ENCODE measurements at regions not wholly inside any gene's neighbourhood (a gene's known extent, or its start where the extent isn't known, plus 50 kb on each side); places are given as distances from the start of the nearest gene placed in this dataset.
"Not testable (repeated sequence)": the region's sequence is repeated elsewhere in the genome, so short reads cannot be mapped to it uniquely, and the experiment has no call there.

DNA sequence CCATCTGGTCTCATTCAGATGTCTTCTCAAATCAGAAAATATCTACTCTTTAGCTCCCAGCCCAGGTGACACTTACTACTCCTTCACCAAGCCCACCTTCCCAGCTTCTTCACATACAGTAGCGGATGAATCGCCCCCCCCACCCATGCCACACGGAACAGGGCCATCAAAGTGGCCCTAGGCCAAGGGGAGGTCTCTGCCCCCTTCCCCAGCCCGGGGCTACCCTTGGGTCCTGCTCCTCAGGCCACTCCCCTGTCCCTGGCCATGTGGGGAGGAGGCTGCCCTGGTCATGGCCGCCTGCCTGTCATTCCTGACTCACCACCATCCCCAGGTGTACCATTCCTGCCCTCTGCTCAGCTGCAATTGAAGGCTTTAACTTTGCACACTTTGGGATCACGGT lies 142.8 kb downstream of the NECTIN1 start:
- intact Hi-C loops (cut with micrococcal nuclease): no loop called here

DNA sequence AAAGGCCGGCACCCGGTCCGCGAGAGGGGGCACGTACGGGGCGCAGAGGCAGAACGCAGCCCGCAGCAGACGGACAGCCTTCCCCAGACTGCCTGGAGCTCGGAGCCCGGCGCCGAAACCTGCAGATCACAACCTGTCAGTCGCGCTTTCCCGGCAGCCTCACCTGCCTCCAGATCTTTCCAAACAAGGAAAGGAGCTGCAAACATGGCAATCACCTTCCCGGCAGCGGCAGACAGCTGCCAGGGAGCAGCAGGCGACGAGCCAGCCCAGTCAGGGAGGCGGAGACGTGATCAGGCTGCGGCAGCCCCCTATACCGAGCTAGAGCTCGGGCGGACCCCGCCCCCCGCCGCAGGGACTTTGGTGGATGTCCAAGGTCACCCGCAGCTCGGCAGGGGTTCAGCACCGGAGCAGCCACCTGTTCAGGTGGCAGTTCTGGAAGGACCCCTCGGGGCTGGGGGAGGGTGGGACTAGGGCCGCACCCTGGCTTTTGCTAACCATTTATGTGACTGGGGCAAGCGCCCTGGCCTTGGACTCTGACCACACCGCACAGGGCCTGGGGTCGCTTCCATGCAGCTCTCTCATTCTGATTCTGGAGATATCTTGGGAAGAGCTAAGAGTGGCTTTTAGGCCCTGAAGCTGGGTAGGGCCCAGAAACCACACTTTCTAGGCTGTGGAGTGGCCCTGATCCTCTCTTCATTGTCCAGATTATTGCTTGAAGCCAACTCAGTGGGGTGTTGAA lies 143.8 kb downstream of the NECTIN1 start:
- intact Hi-C loops (cut with micrococcal nuclease): no loop called here

DNA sequence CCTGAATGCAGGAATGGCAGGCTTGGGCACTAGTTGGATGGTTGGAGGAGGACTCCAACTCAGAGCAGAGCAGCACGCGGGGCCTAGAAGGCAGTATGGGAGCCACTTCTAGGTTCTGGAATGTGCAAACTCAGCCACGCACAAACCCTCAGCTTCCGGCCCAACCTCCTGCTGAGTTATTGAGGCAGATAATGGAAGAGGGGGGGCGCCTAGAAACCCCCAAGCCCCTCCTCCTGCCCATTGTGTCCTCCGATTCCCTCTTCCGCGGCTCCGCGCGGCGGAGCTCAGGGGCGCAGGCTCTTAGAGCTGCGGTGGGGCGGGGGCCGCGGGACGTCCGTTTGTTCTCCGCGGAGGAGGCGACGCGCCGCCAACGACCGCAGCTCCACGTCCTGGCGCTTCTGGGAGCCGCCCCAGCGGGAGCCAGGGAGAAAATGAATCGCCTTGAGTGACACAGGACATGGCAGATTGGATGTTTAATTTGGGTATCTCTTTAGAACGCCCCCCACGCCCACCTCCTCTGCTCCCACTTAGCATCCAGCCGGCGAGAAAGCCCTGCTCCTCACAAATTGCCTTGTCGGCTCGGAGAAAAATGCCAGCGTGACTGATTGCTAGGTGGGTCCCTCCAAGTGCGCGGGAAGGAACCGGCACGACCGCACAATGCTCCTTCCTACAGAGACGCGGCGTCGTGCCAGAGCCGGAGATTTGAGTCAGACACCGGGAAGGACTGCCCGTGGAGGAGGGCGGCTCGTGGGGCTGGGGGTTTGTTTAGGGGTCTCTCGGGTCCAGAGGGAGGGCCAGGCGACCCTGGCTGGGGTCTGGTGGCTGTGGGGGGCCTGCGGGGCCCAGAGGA lies 144.6 kb downstream of the NECTIN1 start:
- intact Hi-C loops (cut with micrococcal nuclease): no loop called here

DNA sequence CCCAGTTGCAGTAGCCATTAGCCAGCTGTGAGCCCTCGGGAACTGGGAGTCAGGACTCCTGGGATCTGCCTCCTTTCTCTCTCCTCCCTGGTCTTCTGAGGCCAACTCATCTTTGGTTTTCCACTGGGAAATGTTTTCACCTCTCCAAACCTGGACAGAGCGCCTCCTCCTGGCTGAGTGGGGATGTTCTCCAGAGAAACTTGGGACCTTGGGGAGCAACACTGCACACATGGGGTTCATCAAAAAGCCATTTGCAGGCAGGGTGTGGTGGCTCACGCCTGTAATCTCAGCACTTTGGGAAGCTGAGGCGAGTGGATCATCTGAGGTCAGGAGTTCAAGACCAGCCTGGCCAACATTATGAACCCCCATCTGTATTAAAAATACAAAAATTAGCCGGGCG lies 145.4 kb downstream of the NECTIN1 start:
- intact Hi-C loops (cut with micrococcal nuclease): no loop called here

DNA sequence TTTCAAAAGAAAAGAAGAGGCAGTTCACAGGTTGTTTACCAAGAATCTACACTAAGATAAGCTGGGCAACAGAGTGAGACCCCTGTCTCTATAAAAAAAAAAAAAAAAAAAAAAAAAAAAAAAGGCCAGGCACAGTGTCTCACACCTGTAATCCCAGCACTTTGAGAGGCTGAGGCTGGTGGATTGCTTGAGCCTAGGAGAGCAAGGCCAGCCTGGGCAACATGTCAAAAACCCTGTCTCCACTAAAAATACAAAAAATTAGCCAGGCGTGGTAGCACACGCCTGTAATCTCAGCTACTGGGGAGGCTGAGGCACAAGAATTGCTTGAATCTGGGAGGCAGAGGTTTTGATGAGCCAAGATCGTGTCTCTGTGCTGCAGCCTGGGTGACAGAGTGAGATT lies 147.6 kb downstream of the NECTIN1 start:
- intact Hi-C loops (cut with micrococcal nuclease): not testable (repeated sequence)

DNA sequence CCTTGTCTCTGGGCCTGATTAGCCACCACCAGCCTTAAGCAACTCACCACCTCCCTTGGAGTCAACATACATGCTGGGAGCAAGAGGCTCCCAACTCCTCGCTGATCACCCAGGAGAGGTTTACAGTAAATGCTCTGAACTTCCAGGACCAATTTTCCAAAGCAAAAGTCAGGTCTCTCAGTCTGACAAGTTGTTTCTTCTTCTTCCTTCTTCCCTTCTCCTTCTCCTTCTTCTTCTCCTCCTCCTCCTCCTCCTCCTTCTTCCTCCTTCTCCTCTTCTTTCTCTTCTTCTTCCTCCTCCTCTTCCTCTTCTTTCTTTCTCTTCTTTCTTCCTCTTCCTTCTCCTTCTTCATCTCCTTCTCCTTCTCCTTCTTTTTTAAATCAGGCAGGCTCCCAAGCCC lies 148.2 kb downstream of the NECTIN1 start:
- intact Hi-C loops (cut with micrococcal nuclease): no loop called here

DNA sequence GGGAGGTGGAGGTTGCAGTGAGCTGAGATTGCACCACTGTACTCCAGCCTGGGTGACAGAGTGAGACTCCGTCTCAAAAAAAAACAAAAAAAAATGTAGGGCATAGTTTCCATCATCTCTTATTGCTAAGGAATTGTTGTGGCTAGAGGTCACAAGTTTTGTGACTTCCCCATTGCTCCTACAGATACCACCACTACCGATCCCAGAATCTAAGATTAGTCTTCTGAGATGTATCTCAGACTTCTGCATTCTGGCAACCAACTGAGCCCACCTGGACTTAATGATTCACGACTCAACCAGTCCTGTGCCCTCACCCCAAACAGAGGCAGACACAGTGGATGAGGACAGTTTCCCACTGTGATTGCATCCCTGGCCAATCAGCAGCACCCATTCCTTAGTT lies 148.9 kb downstream of the NECTIN1 start:
- intact Hi-C loops (cut with micrococcal nuclease): no loop called here

DNA sequence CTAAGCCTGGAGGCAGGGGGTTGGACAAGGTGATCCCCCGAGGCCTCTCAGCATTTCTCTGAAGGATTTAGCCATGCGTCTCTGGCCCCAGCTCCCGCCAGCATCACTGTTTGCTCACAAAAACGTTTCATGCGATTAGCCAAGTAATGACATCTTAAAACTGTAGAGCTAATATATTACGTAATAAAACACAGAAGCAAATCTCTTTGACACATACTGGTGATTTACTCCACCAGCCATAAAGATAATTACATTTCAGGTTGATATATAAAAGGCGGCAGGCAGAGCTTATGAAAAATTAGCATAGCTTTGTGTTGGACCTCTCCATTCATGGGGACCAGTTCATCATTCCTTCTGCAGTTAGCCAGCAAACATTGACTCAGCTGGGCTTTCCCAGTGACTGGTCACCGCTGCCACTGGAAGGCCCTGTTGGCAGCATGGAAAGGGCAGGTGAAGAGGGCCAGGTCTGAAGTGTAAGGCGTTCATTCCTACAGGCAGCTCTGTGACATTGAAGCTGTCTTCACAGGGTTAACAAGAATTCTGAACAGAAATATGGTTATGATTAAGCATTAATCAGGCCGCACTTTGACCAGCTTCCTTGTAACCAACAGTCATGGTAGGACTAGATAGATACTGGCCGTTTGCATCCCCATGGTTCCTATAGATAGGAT lies 150.3 kb downstream of the NECTIN1 start:
- intact Hi-C loops (cut with micrococcal nuclease): no loop called here

DNA sequence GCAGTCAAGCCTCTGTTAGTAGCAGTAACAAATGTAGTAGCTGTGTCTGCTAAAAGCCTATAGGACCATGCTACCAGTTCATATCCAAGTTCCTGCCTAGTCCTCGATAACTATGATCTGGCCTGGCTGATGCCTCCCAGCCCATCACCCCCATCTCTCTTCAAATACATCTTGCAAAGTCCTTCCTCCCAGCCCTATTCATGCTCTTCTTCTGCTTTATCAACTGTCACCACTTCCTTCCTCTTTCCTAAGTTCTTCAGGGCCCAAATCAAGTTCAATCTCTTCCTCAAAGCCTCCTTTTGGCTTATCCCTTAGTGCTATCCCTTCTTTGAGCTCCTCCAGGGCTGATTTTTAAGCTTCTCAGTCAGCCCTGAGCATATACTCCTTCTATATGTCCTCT lies 150.9 kb upstream of the THY1 start:
- intact Hi-C loops (cut with micrococcal nuclease): no loop called here

DNA sequence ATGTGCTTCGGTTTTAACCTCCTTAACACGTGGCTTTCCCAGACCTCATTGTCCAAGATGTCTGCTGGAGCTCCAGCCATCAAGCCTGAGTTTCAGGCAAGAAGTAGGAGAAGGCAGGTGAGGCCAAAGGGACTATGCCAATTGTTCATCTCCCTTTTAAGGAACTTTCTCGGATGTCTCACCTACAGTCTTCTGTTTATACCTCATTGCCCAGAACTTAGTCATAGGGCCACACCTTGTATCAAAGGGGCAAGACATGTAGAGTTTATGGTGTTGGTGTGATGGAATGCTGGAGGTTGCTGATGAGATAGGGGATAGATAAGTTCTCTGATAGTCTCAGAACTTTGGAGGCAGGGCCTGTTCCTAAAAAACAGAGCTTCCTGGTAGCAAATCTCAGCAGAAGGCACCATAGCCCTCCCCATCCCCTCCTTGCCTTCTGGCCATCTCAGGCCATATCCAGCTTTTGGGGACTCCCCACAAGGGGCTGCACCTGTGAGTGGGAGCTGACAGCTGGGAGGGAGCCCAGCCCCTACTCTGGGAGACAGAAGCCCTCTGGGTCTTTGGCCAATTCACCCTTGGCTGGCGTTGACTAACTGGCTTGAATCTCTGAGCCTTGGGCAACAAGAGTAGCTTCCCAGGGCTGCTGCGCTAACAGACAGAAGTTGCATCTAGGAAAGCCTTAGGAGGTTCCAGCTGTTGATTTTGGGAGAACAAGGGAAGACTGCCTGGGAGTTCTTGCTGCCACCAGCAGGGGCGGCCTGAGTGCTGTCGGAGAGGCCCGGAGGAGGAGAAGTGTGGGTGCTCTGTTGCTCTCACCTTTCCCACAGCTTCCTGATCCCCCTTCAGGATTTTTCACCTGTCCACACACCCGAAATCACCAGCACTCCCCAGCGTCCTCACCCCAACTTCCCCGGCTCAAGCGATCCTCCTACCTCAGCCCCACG lies 149.8 kb upstream of the THY1 start:
- intact Hi-C loops (cut with micrococcal nuclease): no loop called here

DNA sequence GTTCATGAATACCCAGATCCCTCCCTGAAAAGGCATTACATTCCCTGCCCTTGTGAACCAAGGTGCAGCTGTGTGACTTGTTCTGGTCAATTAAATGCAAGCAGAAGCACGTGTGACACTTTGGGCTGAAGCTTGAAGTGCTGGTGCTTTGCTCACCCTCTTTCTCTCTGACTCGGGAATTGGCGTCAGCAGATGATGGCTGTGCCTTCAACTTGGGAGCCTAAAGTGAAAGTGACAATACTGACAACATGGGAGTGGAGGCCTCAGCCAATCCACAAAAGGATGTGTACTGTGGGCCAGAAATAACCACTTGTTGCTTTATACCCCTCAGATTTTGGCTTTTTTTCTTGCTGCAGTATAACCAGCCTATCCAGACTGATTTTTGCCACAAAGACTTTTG lies 148.3 kb upstream of the THY1 start:
- intact Hi-C loops (cut with micrococcal nuclease): no loop called here

DNA sequence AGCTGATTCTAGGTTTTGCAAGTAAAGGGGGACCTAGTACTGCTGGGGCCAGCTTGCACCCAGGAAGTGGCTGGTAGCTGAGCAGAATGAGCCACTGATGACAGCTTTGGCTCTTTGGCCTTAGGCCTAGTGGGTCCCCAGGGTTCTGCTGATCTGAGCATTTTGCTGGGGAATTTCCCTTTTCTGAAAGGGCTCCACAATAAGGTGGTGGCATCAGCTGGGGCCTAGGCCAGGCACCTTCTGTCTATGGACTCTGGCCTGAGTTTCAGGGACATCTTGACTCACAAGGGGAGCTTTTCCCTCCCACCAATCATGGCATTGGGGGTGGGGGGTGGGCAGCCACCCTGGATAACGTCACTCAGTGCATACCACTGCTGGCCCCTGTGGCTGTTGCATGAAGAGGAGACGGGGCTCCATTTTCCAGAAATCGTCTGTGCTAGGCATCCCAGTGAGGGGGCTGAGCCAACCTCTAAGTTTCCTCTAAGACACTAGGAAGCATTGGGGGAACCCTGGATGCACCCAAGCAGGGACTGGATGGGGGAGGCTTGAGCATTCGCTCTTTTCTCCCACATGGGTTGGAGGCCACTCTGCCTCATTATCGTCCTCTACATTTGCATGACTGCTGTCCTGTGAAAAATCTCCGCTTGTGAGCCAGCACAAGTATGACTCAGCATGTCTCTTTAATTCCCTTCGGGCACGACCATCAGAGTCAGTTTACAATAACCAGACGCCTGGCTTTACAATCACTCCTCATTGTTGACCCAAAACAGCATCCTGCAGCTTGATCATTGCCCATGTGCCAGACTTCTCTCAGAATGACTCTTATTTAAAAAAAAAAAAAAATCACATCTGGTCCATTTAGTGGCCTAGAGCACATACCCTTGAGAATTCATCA lies 145.0 kb upstream of the THY1 start:
- intact Hi-C loops (cut with micrococcal nuclease): no loop called here

DNA sequence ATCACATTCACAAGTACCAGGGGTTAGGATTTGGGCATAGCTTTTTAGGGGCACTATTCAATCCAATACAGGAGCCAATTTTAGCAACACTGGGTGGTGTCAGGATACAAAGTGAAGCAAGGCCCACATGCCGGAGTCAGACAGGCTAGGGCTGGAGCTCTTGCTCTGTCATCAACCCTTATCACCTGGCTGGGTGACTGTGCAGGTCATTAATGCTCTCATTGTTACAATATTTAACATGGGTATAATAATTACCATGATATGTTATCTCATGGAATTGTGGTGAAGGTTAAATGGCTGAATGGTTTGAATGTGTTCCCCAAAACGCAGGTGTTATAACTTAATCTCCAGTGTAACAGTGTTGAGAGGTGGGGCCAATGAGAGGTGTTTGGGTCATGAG lies 143.3 kb upstream of the THY1 start:
- intact Hi-C loops (cut with micrococcal nuclease): no loop called here

DNA sequence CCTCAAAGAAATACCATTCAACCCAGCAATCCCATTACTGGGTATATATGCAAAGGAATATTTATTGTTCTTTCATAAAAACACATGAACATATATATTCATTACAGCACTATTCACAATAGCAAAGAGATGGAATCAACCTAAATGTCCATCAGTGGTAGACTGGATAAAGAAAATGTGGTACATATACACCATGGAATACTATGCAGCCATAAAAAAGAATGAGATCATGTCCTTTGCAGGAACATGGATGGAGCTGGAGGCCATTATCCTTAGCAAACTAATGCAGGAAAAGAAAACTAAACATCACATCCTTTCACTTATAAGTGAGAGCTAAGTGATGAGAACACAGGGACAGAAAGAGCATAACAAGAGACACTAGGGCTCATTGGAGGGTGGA lies 142.7 kb upstream of the THY1 start:
- intact Hi-C loops (cut with micrococcal nuclease): not testable (repeated sequence)

DNA sequence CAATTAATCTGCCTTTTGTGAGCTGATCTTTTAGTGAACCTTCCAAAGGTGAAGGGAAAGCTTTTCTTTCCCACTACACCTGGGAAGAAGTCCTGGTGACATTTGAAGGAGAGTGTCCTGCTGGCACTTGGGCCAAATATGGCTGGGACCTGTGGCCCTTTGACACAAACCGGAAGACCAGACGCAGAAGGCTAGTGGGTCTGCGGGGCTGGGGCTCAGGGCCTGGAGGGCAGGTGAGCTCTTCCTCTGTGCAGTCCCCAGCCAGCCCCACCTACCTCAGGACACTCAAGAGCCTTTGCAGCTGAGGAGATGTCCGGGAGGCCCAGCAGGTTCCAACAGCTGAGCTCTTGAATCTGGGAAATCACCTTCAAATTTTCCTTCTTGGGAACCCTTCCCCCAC lies 138.0 kb upstream of the THY1 start:
- intact Hi-C loops (cut with micrococcal nuclease): no loop called here

DNA sequence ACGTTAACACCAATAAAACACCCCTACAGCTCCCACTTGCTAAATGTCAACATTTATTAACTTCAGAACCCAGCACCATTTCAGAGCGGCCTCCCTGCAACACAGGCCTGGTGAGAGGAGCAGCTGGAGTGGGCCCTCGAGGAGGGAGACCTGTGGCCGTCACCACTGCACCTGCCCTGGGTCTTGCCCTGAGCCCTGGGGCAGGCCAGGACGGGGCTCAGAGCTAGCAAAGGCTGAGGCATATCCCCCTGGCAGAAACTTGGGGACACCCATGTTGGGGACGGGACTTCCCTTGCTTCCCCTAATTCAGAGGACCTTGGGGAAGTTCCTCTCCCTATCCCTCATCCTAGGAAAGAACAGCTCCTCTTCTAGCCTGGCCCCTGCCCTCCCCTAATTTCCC lies 137.3 kb upstream of the THY1 start:
- intact Hi-C loops (cut with micrococcal nuclease): no loop called here

DNA sequence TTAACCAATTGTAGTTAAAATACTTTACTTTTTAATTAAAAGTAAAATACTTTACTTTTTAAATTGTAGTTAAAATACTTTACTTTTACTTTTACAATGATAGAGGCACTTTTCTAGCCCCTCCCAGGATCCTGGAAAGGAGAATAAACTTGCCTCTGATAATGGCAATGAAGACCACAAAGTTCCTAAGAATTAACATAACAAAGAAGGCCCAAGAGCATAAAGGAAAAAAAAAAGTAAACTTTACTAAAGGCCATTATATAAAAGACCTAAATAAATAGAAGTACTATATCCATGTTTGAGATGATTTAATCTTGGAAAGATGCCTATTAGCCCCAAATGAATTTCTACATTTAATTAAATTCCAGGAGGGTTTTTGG lies 129.1 kb upstream of the THY1 start:
- intact Hi-C loops (cut with micrococcal nuclease): no loop called here

DNA sequence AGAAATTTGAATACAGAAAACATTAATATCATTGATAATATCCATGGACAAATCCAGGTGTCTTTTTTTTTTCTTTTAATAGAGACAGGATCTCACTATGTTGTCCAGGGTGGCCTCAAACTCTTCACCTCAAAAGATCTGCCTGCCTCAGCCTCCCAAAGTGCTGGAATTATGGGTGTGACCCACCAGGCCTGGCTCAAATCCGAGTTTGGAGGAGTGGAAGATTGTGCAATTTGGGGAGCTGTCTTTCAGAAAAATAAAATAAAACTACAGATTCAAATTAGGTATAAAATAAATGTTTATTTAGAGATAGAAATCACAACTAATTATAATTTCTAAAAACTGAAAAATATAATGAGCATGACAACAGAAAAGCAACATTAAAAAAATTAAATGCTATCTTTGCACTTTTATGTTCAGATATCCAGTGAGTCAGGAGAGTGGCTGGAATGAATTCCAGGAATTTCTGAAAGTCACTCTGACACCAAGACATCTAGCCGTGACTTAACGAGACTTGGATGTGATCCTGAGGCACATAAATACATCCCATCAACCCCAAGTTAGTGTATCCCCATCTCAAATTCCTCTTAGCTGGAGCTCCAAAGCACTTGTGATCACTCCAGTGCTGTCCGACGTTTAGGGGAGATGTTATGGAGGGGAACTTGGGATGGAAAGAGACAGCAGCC lies 128.6 kb upstream of the THY1 start:
- intact Hi-C loops (cut with micrococcal nuclease): no loop called here

DNA sequence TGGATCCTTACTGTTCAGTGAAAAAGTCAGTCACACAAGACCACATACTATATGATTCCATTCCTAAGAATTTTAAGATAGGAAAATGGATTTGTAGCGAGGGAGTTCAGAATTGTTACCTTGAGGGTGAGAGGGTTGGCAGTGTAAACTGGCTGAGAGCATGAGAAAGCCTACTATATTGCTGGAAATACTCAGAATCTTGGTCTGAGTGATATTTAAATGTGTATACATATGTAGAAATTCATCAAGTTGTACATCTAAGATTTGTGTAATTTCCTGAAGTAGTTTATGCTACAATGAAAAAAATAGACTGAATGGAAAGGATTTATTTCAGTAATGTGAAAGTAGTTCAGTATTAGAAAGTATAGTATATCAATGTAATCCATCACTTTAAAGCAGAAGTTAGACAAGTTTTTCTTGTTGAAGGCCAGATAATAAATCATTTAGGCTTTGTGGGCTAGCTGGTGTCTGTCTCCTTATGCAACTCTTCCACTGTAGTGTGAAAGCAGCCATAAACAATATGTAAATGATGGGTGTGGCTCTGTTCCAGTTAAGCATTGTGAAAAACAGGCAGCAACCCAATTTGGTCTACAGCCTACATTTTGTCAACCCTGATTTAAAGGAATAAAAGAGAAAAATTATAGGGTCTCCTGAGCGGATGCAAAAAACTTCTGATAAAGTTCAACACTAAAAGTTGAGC lies 127.2 kb upstream of the THY1 start:
- intact Hi-C loops (cut with micrococcal nuclease): no loop called here

All from T-helper 2 cell treated with Interferon-gamma antibody and Interleukin-4, amounts not matched to agents 100 ng/mL and 5 ng/mL, for 36 hours (primary cell).